IPS-NIHi7 (cell line): ENCODE measurements at regions not wholly inside any gene's neighbourhood (a gene's known extent, or its start where the extent isn't known, plus 50 kb on each side); places are given as distances from the start of the nearest gene placed in this dataset.
"Not testable (repeated sequence)": the region's sequence is repeated elsewhere in the genome, so short reads cannot be mapped to it uniquely, and the experiment has no call there.

Source experiments
- DNase-seq: peaks from one replicate; pipeline ENCODE4 v3.0.0; 2012; ENCODE audit warnings: mixed read lengths; ENCODE audit errors: extremely low spot score

DNA sequence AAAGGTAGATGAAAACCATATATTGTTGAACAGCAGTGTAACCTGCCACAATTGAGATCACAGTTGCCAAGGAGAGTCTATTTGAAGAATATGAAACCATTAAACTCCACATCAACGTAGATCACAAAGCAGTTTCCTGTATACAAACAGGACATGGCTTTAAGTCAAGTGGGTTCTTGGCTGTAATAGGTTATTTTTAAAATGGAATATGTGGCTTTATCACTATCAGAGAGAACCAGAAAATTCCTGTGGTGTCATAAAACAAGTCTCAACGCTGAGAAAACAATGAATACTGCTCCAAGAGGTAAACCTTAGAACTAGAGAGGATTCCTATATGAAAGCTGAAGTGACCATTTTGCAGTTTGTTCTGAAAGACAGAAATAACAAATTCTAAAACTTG, 999.7 kb downstream of the CDH11 start:
- DNase-seq: no peak

DNA sequence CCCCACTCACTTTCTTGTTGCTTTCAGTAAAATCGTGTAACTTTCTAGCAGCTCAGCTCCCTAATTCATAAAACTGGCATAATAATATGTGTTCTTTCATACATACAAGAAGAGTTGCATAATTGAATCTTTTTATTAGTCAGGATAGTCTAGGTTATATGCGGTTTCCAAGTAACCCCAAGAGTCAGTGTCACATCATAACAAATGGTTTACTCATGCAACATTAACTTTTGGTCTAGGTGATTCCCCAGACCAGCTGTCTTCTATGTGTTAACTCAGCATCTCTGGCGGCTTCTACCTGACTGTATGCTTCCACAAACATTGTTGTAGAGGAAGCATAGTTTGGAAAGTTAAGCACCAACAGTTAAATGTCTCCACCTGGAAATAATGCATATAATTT, 1000.4 kb downstream of the CDH11 start:
- no peak for DNase-seq

DNA sequence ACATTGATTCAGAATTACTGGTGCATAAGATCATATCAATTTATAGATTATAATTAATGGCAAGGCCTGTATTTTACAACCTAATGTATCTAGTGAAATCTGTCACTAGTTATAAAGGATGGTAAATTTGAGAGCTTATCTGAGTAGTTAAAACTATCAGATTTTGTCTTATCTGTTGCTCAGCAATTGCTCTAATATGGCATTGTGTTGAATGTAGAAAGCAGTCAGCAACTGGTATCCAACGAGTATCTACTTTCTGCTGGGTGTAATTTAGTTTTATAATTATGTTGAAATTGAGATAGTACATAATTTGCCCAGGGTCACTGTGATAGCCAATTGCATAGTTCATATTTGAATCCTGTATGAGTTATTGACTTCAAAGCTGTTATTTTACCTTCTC, 1005.7 kb downstream of the CDH11 start:
- DNase-seq: no peak

DNA sequence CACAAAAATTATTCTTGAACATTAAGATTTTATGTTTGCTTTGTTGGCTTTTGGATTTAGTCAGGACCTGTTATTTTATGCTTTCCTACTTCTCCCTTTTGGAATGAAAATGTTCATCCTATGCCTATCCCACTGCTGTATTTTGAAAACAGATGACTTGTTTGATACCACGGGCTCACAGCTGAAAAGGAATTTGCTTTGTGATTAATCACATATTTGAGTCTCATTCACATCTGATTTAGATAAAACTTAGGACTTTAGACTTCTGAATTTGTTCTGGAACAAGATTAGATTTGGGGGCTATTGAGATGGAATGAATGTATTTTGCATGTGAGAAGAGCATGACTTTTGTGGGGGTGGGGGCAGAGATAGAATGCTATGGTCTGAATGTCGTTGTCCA, 1012.6 kb downstream of the CDH11 start:
- no peak for DNase-seq

DNA sequence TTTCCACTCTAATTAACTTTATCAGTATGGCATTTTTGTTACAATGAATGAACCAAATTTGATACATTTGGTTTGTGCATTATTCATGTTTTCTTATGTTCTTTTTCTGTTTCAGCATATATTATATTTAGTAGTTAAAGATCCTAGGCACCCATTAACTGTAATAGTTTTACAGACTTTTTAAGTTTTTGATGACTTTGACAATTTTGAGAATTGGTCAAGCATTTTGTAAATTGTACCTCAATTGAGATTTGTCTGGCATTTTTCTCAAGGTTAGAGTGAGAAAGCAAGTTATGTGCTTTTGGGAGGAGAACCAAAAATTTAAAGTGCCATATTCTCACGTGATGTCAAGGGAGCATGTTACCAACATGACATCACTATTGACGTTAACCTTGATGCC, 1019.2 kb downstream of the CDH11 start:
- no peak for DNase-seq

DNA sequence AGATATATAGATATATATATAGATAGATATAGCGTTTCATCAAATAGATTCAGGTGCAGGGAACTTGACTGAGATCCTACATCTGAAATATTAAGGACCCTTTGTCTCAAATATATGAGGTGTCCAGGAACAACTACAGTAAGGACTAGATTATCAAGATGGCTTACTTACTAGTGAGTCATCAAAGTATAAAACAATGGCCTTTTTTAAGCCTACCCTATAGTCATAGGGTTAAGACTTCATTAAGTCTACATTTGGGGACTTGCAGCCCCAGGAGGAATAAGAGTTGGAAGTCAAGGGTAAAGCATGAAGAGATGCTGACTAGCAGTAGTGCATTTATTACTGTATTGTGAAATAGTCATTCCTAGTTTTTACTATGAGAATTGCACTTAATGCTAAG, 1023.4 kb downstream of the CDH11 start:
- DNase-seq: no peak

DNA sequence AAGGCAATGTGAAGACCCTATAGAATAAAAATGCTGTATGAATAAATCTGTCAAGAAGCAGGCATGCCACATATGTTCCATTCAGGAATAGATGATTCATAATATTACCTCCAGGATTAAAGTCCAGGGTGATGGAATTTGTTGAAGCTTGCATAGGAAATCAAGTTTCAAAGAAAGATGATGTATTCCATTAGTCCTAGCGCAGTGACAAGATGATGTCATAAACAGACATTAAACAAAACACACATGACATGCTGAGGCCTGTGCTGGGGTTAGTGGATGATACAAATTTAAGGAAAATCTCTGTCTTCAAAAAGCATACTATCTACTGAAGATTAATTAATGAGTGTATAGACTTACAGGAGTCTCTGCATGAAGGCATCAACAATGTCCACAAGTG, 1025.2 kb downstream of the CDH11 start:
- no peak for DNase-seq

DNA sequence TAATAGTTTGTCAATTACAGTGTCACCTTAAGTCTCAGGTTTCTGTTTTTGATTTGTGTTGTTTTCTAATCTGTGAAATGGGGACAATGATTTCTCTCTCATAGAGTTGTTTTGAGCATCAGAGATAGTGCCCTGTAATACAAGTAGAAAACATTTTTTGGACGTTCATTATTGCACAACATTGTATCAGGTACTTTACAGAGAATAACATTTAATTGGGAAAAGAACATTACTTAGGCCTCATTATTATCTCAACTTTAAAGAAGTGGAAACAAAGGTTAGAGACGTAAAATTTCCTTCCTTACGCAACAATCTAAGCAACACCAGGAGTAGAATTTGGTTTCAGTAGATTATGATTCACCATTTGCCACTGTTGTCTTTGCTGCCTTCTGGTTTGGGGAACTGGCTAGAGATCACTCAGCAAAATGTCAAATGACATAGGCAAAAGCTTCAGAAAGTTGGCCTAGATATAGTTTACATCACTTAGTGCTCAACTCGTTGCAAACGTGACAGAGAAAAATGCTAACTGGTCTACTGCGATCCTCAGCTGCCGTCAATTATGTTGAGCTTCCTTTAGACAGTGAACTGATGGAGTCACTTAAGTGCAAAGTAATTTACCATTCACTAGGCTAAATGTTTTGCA, 1026.8 kb downstream of the CDH11 start:
- DNase-seq: no peak

DNA sequence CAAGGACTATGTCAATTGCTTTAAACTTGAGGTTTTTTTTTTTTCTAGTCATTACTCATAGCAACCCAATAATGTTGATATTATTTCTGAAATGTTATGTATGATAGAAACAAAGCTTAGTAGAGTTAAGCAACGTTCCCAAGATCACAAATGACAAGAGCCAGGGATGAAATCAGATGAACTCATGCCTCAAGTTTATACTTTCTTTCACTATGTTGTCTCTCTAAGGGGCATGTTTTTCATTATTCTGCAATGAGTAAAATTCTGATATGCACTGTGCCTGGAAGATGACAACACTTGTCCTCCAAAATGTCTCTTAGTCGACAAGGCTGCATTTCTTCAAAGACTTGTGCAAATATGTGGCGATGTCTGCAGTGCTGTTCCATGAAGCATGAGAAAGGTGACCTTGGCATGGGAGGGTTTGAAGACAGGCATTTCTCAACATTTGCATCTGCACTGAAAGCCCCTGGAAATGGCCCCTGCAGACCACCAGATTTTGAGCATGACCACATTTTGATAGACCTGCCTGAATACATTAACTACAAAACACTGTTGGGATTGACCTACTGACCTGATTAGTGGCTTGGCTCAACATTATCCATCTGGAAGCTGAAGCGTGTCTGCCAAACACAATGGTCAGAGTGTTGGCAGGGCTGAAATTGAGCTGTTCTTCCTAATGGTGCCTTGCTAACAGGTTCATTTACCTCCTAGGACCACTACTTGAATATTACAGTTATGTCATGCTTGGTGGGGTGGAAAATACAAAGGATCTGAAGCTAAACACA, 1027.5 kb downstream of the CDH11 start:
- DNase-seq: no peak

DNA sequence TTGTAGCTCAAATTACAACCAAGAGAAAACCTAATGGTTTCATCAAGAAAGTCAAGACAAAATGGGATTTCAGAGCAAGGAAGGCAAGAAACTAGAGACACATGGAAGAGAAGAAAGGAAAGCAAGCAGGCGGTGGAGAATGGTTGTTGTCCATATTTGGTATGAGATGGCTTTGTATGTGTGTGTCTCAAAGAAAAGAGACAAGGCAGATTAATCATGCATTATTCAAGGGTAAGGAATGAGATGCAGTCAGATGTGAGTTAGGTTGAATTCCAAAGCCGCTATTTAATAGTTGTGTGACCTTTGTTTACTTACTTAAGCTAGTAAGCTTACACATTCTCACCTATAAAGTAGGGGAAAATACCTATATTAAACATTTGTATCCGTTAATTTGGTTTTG, 1029.6 kb downstream of the CDH11 start:
- no peak for DNase-seq

DNA sequence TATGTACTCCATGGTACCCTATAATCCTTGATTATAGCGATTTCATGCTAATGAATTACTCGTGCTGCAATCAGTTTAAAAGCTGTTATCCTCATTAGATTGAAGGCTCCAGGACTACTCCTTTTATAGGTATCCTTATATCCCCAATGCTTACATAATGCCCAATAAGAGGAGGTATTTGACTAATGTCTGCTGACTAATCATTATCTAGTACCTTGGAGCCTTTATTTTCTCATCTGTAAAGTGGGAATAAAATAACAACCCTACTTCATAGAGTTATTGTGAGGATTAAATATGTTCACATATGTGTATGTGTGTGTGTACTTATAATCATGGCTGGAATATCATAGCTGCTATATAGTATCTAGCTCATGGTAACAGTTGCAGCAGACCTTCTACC, 1031.5 kb downstream of the CDH11 start:
- DNase-seq: no peak

DNA sequence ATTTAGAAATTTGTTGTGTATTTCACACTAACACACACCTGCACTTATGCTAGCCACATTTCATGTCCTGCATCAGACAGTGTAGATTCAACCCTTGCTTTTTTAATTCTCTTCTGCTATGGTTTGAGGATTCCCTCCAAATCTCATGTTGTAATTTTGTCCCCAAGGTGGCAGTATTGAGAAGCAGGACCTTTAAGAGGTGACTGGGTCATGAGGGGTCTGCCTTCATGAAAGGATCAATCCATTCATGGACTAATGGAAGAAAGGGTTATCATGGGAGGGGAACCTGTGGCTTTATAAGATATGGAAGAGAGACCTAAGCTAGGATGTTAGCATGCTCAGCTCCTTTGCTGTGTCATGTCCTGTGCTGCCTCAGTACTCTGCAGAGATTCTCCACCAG, 1032.2 kb downstream of the CDH11 start:
- peak; percentile 19 for DNase-seq

DNA sequence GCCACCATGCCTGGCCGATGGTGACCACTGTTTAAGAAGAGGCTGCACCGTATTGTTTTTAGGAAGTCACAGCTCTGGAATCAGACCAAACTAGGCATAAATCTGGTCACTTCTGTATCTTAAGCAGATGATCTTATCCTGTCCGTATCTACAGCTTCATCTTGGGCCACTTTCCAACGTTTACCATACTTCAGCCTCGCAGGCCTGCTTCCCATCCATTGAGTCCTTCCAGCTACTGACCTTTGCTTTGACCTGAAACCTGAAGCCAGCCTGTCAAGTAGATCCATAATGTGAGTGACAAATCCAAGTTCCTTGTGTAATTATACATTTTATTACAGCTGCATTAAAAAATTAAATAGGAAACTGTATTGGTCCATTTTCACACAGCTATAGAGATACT, 1033.0 kb downstream of the CDH11 start:
- no peak for DNase-seq

DNA sequence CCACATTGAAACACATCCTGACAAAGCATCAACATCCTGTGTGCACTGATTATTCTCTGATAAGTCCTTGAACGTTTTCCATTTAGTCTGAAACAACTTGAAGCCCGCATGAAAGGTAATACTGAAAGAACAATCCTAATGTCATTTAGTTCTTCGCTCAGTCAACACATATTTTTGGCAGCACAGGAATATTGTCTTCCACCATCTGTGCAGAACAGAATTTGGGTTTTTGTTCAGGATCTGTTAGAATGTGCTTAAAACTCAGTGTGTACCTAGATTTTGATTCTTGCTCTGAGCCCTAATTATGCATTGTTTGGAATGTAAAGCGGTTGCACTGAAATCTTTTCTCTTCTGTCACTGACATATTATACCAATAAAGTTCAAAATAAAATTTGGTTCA, 1036.6 kb downstream of the CDH11 start:
- no peak for DNase-seq

DNA sequence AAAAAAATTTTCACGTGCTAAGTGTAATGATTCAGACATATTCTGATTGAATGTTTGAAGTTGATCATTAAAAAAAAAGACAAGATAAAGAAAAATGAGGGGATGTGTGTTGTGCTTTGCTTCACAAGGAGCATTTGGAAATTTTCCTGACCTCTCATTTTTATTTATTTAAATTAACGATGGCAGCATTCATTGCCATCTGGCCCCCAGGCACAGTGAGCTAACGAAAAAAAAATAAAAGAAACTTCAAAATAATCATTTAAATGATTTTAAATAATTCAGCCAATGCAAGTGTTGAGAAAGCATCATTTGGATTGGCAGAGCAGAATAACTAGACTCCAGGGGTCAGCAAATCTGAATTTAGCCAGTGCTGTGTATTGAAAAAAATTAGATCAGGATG, 1037.2 kb downstream of the CDH11 start:
- DNase-seq: no peak

DNA sequence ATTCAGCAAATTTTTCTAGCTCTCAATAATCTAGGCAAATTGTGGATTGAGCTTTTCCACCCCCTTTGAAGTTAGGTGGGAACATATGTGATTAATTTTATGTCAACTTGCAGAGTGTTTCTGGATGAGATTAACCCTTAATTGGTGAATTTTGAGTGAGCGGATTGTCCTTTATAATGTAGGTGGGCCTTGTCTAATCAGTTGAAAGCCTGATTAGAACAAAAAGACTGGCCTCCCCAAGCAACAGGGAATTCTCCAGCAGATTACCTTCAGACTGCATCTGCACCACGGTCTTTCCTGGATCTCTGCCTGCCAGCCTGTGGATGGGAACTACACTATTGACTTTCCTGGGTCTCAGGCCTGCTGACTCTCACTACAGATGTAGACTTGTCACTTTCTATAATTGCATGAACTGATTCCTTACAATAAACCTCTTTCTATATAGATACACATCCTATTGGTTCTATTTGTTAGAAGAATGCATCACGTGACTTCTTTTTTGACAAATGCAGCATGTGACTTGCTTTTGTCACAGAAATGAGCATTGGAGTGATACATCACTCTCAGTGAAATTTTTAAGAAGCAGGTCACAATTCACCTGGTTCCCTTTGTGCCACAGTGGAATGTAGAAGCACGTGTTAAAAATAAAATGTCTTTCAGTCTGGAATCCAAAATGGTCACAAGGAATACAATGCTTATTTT, 1038.3 kb downstream of the CDH11 start:
- DNase-seq: no peak

DNA sequence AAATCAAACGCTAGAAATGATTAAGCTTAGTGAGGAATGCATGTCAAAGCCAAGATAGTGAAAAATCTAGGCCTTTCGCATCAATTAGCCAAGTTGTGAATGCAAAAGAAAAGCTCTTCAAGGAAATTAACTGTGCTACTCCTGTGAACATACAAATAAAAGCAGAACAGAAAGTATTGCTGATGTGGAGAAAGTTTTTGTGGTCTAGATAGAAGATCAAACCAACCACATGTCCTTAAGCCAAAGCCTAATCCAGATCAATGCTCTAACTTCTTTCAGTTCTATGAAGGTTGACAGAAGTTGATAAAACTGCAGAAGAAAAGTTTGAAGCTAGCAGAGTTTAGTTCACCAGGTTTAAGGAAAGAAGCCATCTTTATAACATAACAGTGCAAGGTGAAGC, 1044.6 kb downstream of the CDH11 start:
- DNase-seq: no peak

DNA sequence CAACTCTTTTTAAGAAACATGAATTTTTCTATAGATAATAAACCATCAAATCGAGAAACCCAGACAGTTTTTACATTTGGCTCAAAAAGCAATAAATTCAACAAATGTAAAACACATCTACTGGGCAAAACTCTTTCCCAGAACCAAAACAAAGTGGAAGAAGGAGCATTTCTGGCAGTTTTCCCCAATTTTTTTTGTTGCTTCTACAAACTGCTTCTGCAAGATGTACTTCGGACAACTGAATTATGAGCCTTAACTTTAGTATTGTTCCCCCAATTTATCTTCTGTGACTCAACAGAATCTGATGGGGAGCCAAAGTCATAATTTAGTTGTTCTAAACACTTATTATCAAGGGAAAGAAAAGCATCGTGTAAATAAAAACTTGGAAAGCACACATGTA, 1047.2 kb downstream of the CDH11 start:
- DNase-seq: no peak

DNA sequence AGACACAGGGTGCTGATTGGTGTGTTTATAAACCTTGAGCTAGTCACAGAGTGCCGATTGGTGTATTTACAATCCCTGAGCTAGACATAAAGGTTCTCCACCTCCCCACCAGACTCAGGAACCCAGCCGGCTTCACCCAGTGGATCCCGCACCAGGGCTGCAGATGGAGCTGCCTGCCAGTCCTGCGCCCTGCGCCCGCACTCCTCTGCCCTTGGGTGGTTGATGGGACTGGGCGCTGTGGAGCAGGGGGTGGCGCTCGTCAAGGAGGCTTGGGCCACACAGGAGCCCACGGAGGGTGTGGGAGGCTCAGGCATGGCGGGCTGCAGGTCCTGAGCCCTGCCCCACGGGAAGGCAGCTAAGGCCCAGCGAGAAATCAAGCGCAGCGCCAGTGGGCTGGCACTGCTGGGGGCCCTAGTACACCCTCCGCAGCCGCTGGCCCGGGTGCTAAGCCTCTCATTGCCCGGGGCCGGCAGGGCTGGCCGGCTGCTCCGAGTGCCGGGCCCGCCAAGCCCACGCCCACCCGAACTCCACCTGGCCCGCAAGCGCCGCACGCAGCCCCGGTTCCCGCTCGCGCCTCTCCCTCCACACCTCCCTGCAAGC, 1049.6 kb downstream of the CDH11 start:
- not testable (repeated sequence) for DNase-seq

DNA sequence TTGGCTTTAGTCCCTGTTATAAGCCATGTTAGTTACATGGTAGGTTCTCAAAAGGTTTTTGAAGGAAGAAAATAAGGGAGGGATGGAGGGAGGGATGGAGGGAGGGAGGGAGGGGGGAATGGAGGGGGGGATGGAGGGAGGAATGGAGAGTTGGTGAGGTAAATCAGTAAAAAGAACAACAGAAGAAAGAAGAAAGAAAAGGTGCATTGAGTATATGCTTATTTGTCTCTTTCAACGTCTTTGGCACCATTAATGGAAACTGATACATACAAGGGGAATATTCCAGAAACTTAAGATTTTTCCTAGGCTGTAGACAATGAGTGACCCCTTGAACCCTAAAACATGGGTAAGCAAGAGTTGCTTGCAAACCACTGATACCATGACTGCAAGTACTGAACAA, 1056.3 kb downstream of the CDH11 start:
- no peak for DNase-seq

DNA sequence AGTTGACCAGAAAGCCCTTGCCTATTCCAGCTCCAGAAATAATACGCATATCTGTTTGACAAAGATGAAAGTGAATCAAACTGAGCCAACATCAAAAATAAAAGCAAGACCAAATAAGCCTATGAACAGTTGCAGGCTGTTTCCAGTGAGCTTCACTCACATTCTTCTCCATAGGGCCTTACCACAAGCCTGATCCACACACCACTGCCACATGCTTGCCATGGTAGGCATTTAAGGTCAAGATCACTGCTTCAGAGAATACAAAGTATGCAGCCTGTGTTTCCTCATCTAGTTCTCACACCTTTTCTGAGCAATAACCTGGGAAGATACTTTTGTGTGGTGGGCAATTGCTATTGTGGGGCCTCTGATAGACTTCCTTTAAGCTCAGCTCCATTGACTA, 1060.2 kb downstream of the CDH11 start:
- DNase-seq: no peak

DNA sequence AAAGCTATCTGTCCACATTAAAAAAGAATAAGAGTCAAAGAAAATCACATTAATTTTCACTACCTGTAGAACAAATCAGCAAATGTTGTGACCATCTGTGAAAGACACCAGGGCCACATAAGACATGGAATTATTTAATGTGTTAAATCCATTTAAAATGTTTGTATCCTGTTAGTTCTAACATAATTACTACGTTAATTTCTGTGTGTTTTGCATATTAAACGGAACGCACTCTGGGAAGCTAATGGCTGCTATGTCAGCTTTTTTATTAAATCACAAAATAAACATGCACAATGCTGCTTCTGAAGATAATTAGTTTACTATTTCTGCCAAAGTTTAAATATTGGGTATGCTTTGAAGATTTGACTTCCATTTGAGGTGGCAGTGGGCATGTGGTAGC, 1061.2 kb downstream of the CDH11 start:
- no peak for DNase-seq

DNA sequence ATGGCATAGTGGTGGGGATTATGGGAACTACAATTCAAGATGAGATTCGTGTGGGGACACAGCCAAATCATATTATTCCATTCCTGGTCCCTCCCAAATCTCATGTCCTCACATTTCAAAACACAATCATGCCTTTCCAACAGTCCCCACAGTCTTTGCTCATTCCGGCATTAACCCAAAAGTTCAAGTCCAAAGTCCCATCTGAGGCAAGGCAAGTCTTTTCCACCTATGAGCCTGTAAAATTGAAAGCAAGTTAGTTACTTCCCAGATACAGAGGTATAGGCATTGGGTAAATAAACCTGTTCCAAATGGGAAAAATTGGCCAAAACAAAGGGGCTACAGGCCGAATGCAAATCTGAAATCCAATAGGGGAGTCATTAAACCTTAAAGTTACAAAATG, 1063.2 kb downstream of the CDH11 start:
- DNase-seq: no peak
